Activated CD4-positive, alpha-beta T cell treated with anti-CD3 and anti-CD28 coated beads, Interleukin-10, Interleukin-2, amounts not matched to agents 100 ng/mL and 50 ng/mL, durations not matched to agents 16 hours and 8 hours (primary cell): ENCODE measurements at regions not wholly inside any gene's neighbourhood (a gene's known extent, or its start where the extent isn't known, plus 50 kb on each side); places are given as distances from the start of the nearest gene placed in this dataset.

Source experiments
- DNase-seq: peaks from one replicate; pipeline ENCODE4 v3.0.0-alpha.2; 2020

DNA sequence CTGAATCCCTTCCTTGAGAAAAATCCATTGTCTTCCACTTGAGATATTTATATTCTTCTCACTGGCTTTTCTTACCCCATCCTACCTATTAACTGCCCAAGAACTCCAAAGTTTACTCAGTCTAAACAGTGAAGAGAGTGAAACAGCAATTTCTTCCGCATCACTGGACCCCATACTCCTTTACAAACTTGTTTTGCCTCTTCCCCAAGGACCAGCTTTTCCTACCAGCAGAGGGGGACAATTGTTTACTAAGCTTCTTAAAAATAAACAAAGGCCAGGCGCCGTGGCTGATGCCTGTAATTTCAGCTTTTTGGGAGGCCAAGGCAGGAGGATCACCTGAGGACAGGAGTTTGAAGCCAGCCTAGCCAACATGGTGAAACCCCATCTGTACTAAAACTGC is 52.0 kb downstream of the LRATD1 start:
- DNase-seq: no peak

GRCh38 chr2:14690926-14691325 is 58.4 kb downstream of the LRATD1 start:
- DNase-seq: no peak

DNA sequence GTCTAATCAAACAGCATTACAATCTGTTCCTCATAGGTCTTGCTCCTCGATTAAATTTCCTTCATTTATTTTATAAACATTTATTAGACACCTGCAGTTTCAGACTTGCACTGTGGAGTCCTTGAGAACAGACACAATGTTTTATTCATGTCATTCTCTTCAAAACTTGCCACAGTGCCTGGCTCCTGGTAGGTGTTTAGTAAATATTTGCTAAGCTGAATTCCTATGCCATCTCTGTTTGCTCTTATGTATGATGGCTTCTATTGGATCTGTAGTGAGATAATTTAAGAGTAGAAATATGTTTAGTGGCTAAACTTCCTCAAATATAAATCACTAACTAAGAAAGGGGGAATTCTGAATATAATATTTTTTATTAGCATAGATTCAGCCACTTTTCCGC is 61.4 kb downstream of the LRATD1 start:
- no peak for DNase-seq

DNA sequence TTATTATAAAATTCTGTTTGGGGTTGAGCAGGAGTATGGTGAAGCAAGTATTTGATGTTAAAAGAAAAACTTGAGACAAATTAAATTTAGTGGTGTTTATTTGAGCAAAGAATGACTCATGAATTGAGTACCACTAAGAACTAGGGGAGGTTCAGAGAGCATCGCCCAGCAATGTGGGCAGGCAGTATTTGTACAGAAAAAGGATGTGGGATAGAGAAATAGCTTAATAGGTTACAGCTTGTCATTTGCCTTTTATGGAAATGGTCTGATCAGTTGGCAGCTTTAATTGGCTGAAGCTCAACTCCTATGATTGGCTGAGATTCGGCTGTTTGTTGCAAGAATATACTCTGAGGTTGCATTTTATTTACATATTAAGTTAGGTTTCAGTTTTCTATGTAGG is 68.2 kb downstream of the LRATD1 start:
- DNase-seq: no peak

- no peak for DNase-seq
Observed at GRCh38 chr2:14702258-14702657, 69.7 kb downstream of the LRATD1 start.

DNA sequence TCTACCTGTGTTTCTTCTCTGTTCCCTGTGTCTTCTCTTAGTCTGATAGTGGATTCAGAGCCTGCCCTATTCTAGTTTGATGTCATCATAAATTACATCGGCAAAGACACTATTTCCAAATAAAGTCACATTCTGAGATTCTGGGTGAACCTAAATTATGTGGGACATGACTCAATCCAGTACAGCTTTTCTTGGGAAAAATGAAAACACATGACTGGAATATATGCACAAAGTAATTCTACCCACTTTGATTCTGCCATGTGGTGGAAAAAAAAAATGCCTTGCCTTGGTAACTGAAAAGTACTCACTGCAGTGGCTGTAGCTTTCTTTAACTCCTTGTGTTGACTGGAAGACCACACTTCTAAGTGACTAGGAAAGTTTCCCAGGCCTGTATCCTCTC is 73.7 kb downstream of the LRATD1 start:
- no peak for DNase-seq

GRCh38 chr2:14712111-14712510 is 79.6 kb downstream of the LRATD1 start:
- DNase-seq: no peak

GRCh38 chr2:14713248-14713647 is 80.7 kb downstream of the LRATD1 start:
- DNase-seq: no peak

DNA sequence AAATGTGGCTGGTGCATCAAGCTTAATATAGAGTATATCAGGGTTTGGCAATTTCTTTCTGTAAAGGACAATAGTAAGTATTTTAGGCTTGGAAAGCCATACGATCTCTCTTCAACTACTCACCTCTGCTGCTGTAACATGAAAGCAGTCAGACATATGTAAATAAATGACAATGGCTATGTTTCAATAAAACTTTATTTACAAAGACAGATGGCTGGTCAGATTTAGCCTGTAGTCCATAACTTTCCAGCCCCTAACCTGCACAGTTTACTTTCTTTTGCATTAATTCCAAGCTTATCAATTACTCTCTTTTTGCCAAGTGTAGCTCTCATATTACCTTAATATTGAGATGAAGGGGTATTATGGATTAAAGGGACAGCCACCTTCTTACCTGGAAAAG is 83.1 kb downstream of the LRATD1 start:
- DNase-seq: no peak

DNA sequence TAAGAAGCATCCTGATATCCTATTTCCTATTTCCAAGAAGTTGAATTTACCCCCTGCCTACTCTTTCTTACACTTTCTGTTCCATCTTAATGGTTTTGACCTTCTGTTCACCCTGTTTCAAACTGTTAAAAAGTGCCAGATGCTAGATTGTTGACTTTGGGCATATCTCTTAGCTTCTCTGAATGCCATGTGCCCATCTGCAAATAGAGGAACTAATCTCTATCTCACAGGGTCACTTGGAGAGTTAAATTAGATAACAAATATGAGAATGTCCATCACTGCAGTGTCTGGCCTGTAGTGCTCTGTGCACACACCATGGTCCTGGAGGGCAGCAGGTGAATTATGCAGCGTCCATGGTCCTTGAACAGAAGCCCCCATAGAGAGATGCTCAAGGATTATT is 83.8 kb downstream of the LRATD1 start:
- DNase-seq: no peak

DNA sequence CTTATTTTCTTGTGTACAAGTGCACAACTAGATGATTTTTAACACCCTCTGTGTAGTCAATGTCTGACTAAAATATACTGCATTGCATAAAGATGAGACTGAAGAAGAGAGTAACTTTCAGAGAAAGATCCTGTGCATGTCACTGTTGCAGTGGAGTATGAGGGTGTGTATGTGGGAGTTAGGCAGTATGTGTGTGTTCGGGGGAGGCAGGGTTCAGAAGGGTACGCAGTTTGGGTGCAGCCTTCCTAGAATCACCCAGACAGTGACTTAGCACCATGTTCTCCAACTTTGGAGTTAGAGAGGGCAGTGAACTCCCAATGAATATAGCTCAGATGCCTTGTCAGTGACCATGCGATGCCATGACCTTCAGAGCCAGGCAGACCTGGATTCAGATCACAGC is 84.6 kb downstream of the LRATD1 start:
- no peak for DNase-seq

GRCh38 chr2:14720319-14720718 is 87.8 kb downstream of the LRATD1 start:
- DNase-seq: no peak

- no peak for DNase-seq
Observed at GRCh38 chr2:14720739-14721138, 88.2 kb downstream of the LRATD1 start.

DNA sequence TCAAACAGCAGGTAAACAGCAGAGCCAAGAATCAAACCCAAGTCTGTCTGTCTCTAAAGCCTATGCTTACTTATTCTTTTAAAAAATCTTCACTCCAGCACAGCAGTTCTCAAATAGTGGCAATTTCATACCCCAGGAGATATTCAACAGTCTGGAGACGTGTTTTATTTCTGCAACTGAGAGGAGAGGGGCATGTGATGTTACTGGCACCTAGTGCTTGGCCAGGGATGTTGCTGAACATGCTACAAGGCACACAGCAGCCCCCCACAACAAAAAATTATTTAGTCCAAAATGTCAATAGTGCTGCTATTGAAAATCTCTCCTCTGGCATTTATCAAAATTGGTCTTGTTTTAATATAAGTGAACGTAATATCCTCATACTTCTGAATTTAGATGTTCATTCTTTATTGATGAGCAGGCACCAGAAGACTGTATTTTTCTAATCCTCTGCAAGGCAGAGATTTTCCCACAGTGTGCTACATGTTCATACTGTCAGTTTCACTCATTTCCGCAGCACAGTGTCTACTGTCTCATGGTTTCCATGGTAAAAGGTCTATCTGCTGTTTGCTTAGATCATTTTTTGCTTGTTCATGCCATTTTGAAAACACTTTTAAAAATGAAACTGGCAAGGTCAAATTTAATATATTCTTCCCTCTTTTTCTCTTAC is 90.5 kb downstream of the LRATD1 start:
- no peak for DNase-seq

DNA sequence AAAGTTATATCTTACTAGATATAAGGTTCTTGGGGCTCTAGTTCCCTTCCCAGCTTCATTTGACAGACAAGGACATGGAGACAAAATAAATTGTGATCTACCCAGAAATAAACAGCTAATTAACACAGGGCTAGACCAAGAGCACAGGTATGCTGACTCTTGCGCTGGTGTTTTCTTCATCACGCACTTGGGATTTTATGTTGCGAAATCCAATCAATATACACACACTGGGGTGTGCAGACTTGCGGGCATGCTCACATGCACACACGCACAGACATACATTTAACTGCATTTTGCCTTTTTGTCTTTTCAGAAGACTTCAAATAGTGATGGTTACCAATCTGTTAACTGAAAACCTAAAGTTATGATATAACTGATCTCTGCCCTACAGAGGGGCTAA is 91.2 kb downstream of the LRATD1 start:
- no peak for DNase-seq

GRCh38 chr2:14735696-14736095 is 103.2 kb downstream of the LRATD1 start:
- DNase-seq: no peak

GRCh38 chr2:14737201-14737600 is 104.7 kb downstream of the LRATD1 start:
- no peak for DNase-seq

DNA sequence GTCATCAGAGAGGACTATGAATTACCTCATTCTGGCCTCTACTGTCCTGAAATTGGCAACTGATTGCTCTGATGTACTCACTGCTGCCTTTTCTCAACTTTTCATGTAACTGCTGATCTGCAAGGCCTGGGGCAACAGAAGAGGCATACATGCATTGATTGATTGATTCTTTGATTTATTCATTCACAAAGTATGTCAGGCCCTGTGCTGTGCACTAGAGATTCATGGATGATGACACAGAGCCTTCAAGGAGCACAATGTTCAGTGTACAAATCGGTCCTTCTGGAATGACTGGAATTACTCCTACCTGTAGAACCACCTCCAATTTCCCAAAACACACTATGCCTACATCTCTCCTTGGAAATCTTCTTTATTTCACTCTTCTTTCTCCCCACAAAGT is 111.3 kb downstream of the LRATD1 start:
- no peak for DNase-seq

DNA sequence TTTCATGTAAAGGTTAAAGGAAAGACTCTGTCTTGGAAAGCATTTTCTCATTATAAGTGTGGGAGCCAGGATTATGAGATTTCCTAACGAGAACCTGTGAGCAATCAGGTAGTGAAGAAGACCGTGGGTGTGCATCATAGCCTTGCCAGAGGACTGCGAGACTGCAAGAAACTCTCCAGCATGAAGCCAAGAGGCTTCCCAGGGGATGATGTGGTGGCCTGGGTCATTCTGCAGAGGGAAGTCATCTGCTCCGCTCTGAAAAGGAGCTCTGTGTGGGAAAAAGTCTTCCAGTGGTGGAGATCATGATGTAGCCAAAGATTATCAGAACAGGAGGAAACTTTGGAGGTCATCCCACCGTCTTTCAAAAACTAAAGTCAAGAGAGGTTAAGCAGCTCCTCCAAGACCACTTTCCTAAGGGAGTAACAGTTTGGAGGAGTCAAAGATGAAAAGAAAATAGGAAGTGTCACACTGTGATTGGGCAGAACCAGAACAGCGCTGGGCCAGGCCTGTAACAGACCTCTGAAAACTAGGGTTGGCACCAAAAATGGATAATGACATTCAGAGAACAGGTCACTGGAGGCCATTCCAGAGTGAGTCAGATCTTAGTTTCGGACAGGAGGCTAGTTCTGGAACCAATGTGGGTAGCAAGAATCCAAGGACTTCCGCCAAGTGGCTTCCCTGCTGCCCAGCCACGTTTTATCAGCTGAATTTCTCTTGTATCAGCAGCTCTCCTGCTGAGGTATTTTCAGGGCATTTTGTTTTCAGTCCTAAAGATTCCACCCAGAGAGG is 113.0 kb downstream of the LRATD1 start:
- DNase-seq: no peak

DNA sequence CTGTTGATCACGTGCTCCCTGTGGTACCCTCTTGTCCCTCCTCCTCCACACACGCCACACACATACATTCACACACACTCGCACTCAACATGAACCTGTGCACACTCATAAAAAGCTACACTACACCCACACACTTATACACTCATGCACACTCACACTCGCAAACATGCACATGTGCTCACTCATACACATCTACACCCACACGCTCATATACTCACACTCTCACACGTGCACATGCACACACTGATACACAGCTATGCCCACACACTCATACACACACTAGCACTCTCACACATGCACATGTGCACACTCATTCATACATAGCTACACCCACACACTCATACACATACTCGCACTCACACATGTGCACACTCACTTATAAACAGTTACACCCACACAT is 113.6 kb downstream of the LRATD1 start:
- DNase-seq: no peak

- no peak for DNase-seq
Observed at GRCh38 chr2:14747447-14747846, 114.9 kb downstream of the LRATD1 start.

DNA sequence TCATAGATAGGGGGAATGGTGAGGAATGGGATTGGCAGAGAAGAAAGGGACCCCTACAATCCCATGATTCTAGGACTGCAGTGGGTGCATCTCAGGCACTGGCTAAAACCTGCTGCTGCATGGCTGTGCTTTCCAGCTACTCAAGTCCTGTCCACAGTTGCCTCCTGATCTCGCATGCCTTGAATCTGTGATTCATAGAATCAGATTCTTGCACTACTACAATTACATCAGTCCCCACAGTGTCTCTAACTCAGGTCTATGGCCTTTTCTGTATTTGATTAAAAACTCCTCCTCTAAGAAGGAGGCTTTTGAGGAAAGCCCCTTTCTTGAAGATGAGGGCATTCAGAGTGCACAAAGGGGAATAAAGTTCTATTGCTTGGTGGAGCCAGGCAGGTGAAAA is 117.4 kb downstream of the LRATD1 start:
- DNase-seq: no peak

- DNase-seq: no peak
Observed at GRCh38 chr2:14750433-14750832, 117.9 kb downstream of the LRATD1 start.

- DNase-seq: no peak
Observed at GRCh38 chr2:14751581-14751980, 119.1 kb downstream of the LRATD1 start.

DNA sequence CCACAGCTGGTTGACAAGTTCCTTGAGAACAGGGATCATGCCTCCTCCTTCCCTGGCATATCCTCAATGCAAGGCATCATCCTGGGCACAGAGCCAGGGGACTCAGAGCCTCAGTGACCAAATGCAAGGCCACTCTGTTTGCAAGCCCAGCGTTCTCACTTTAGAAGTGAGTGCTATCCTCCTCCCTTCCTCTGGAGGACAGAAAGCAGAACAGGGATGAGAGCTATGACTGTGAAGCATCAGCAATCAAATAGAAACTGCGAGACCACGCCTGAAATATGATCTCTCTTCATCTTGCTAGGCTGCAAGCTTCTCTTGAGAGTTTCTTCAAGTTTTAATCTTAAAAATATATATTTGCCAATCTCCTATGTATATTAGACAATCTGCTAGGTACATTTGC is 119.8 kb downstream of the LRATD1 start:
- no peak for DNase-seq
